ENCODE measurements at regions not wholly inside any gene's neighbourhood (a gene's known extent, or its start where the extent isn't known, plus 50 kb on each side); places are given as distances from the start of the nearest gene placed in this dataset.

DNA sequence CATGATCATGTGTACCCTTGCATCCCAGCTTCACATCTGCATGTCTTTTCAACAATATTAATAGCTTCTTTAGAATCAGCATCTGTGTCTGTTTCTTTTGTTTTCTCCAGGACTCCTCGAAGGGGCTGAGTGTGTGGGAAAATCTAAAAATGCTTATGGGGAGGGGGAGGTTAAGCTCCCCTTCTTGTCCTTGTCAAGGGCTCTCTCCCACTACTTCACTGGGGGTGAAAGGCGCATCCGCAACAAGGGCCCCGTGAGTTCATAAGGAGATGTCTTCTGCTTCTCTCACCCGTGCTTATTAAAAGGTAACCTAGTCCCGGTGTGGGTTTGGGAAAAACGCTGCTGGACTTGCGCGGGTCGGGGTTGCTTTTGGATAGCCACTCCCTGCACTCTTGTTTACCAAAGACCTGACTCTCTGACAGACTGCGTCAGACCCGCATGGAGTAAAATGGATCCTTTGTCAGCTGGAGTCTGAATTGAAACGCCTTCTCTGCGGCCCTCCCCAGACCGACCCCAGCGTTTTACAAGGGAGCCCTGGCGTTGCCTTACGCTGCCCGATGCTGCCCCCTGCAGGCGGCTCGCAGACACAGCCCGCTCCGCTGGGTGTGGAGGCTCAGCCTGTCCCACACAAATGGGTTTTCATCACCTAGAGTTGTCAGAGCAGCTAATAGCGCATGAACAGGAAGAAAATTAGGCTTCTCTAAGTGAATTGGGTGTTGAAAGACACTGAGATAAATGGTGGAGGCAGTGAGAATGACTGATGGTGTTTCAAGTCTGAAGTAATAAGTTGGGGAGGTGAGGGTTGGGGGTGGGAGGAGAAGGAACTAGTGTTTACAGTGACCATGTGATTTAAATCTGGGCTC is 53.8 kb downstream of the IER5 start:
- peak overlapping the region; percentile 47 for H3K4me3 ChIP-seq (ENCODE audit: low read depth, low read length)
- H3K9ac ChIP-seq (ENCODE audit: low read depth, low read length), result peak overlapping the region; percentile 26; the same call in 1 of the 2 replicates
- no peaks in the 10 kb centered on the region for H3K36me3 ChIP-seq (ENCODE audit: control insufficient read depth, insufficient read depth, low read length)
- no peak overlapping the region for H3K27ac ChIP-seq (ENCODE audit: low read depth, low read length)
- H3K4me1 ChIP-seq (ENCODE audit: control insufficient read depth, insufficient read depth, low read length), result peaks cover 8% of the 10 kb centered on the region; the same call in 1 of the 2 replicates
- peaks cover 24% of the 10 kb centered on the region; the same call in 1 of the 2 replicates for H3K27me3 ChIP-seq (ENCODE audit: control insufficient read depth, insufficient read depth, low read length)
- H3K9me3 ChIP-seq (ENCODE audit: control insufficient read depth, insufficient read depth, low read length), result no peaks in the 10 kb centered on the region

DNA sequence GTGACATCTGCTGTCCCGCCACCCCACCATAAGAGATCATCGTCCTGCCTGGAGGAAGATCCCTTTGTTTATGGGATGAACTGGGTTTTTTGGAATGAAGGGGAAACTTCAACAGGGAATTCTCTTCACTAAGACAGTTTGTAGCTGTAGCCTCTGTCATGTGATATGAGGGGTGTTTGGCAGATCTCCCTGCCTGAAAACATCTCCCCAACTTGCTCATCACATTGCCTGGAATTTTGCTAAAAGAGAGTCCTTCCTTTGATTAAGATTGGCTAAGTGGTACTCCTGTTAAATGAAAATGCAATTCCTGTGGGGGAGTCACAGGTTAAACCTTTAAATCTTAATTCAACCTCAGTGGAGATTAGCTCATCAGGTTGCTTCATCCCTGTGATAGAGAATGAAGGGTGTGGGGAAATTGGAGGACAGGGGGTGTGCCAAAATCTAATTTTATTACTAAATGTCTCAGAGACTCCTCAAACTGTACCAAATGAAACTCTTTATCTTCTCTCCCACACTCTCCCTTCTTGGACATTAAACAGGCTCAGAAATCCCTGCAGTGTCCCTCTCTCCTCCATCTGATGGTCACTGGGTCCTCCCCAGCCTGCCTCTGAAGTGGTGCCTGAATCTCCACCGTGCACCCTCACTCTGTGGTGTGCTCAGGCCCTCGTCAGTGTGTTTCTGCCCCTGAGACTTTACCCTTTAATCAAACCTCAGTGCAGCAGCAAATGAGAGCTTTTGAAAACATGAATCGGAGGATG is 54.8 kb downstream of the IER5 start:
- H3K36me3 ChIP-seq (ENCODE audit: control insufficient read depth, insufficient read depth, low read length), result no peaks in the 10 kb centered on the region
- H3K27ac ChIP-seq (ENCODE audit: low read depth, low read length), result no peak overlapping the region
- H3K4me3 ChIP-seq (ENCODE audit: low read depth, low read length), result no peak overlapping the region
- H3K9me3 ChIP-seq (ENCODE audit: control insufficient read depth, insufficient read depth, low read length), result no peaks in the 10 kb centered on the region
- H3K4me1 ChIP-seq (ENCODE audit: control insufficient read depth, insufficient read depth, low read length), result peaks cover 8% of the 10 kb centered on the region; the same call in 1 of the 2 replicates
- peaks cover 24% of the 10 kb centered on the region; the same call in 1 of the 2 replicates for H3K27me3 ChIP-seq (ENCODE audit: control insufficient read depth, insufficient read depth, low read length)
- no peak overlapping the region for H3K9ac ChIP-seq (ENCODE audit: low read depth, low read length)

DNA sequence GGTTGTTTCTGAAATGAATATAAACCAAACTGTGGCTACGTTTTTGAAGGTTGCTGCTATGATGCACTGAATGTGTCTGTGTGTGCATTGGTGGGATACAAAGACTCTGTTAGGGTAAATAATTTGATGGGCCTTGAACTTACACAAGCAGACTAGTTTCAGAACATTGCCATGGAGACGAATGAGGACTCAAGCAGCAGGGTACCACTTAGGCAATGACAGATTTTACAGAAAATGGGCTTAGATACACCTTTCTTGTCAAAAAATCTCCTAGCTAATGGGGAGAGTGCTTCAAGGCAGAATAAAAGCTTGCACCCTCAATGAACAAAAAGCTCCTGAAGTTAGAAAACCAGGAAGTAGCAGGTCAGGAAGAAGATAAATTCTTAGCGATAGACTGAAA is 55.7 kb downstream of the IER5 start:
- no peak overlapping the region for H3K4me3 ChIP-seq (ENCODE audit: low read depth, low read length)
- no peak overlapping the region for H3K27ac ChIP-seq (ENCODE audit: low read depth, low read length)
- peaks cover 24% of the 10 kb centered on the region; the same call in 1 of the 2 replicates for H3K27me3 ChIP-seq (ENCODE audit: control insufficient read depth, insufficient read depth, low read length)
- no peaks in the 10 kb centered on the region for H3K36me3 ChIP-seq (ENCODE audit: control insufficient read depth, insufficient read depth, low read length)
- H3K4me1 ChIP-seq (ENCODE audit: control insufficient read depth, insufficient read depth, low read length), result peaks cover 8% of the 10 kb centered on the region; the same call in 1 of the 2 replicates
- no peak overlapping the region for H3K9ac ChIP-seq (ENCODE audit: low read depth, low read length)
- no peaks in the 10 kb centered on the region for H3K9me3 ChIP-seq (ENCODE audit: control insufficient read depth, insufficient read depth, low read length)

DNA sequence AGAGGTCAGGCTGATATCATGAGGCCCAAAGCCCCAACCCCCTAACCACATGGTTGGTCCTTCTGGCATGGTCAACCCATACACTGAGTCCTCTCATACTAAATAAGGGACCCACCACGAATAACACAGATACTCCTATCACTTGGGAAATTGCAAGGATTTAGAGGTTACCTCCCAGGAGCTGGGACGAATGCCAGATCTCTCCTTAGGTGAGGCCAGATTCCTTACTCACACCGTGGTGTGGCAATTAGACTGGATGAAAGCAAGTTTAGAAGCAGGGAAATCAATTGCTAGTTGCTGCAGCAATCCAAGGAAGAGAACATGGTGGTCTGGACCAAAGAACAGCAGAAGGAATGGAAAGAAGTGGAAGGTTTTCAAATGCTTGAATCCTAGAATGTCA is 60.1 kb downstream of the IER5 start:
- Histone ChIP-seq H3K27ac (ENCODE audit: low read depth, low read length) (no peak overlapping the region), H3K36me3 (ENCODE audit: control insufficient read depth, insufficient read depth, low read length) (no peaks in the 10 kb centered on the region), H3K27me3 (ENCODE audit: control insufficient read depth, insufficient read depth, low read length) (0 out of 2 replicates have a peak, but pooled peaks cover 7% of the 10 kb centered on the region), H3K4me3 (ENCODE audit: low read depth, low read length) (no peak overlapping the region), H3K4me1 (ENCODE audit: control insufficient read depth, insufficient read depth, low read length) (0 out of 2 replicates have a peak, but pooled peaks cover 4% of the 10 kb centered on the region), H3K9me3 (ENCODE audit: control insufficient read depth, insufficient read depth, low read length) (no peaks in the 10 kb centered on the region), H3K9ac (ENCODE audit: low read depth, low read length) (no peak overlapping the region)

DNA sequence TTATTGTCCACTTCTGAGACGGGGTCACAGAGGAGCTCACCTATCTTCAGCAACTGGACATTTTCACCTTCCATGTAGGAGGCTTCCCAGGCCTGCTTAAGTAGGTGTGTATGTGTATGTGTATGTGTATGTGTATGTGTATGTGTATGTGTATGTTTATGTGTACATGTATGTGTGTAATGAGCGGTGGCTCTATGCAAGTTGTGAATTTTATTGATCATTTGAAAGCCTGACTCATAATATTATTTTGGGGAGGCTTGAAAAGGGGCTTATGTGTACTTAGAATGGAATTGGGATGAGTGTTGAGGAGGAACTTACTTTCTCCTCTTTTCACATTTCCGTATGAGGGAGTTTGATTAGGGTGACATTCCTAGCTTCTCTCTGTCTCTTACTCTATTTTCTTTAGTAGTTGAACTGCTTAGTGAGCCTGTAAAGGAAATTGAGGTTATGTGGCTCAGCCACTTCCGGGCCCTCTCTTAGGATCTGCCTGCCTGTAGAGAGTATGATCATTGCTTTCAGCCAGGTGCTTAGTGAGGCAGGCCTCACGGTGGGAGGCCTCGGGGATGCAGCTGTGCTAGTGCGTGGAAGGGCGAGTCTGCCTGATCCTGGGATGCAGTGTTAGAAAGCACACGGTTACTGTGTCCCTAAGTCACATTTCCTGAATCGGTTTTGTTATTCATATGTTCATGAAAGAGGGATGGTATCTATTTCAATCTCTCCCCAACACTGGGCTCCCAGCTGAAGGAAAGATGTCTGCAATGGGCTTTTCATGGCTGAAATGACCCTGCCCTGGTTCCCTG is 61.0 kb downstream of the IER5 start:
- H3K4me3 ChIP-seq (ENCODE audit: low read depth, low read length), result no peak overlapping the region
- H3K36me3 ChIP-seq (ENCODE audit: control insufficient read depth, insufficient read depth, low read length), result no peaks in the 10 kb centered on the region
- H3K9me3 ChIP-seq (ENCODE audit: control insufficient read depth, insufficient read depth, low read length), result no peaks in the 10 kb centered on the region
- no peaks in the 10 kb centered on the region for H3K27me3 ChIP-seq (ENCODE audit: control insufficient read depth, insufficient read depth, low read length)
- no peak overlapping the region for H3K27ac ChIP-seq (ENCODE audit: low read depth, low read length)
- 0 out of 2 replicates have a peak, but pooled peaks cover 4% of the 10 kb centered on the region for H3K4me1 ChIP-seq (ENCODE audit: control insufficient read depth, insufficient read depth, low read length)
- no peak overlapping the region for H3K9ac ChIP-seq (ENCODE audit: low read depth, low read length)

DNA sequence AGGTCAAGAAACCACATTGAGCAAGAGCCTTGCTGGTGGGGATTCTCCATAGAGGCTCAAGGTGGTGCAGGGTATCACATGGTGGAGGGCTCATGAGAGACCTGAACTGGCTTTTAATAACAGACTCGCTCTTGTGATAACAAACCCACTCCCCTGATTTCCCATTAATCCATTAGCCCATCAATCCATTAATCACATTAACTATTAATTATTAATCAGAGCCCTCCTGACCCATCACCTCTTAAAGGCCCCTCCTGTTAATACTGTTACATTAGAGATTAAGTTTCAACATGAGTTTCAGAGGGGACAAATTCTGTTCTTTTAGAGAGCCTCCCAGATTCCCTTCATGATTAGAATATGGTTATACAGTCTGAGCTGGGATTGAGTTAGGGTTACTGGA is 61.8 kb downstream of the IER5 start:
- Histone ChIP-seq H3K27ac (ENCODE audit: low read depth, low read length) (no peak overlapping the region), H3K36me3 (ENCODE audit: control insufficient read depth, insufficient read depth, low read length) (no peaks in the 10 kb centered on the region), H3K9ac (ENCODE audit: low read depth, low read length) (no peak overlapping the region)

DNA sequence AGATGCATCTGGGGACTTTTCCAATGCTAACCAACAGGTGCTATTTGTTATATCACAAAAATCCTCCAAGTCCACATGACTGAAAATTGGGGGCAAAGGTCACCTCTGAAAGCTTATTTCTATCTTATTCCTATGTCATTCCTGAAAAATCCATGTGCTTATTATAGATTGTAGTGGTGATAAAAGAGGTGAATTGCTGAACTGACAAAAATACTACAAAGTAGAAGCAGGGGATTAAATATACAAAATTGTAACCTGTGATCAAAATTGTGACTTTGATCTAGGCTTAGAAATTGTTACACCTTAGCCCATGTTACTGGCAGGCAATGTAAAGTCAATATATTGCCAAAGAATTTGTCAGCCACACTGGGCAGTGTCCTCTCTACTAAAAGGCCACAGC is 62.3 kb downstream of the IER5 start:
- Histone ChIP-seq H3K27me3 (ENCODE audit: control insufficient read depth, insufficient read depth, low read length) (no peaks in the 10 kb centered on the region), H3K36me3 (ENCODE audit: control insufficient read depth, insufficient read depth, low read length) (no peaks in the 10 kb centered on the region), H3K27ac (ENCODE audit: low read depth, low read length) (no peak overlapping the region), H3K4me3 (ENCODE audit: low read depth, low read length) (no peak overlapping the region), H3K4me1 (ENCODE audit: control insufficient read depth, insufficient read depth, low read length) (0 out of 2 replicates have a peak, but pooled peaks cover 4% of the 10 kb centered on the region), H3K9ac (ENCODE audit: low read depth, low read length) (no peak overlapping the region), H3K9me3 (ENCODE audit: control insufficient read depth, insufficient read depth, low read length) (no peaks in the 10 kb centered on the region)

More for the DNA sequence above, 61.8 kb downstream of the IER5 start:
- Histone ChIP-seq H3K27me3 (ENCODE audit: control insufficient read depth, insufficient read depth, low read length) (no peaks in the 10 kb centered on the region), H3K9me3 (ENCODE audit: control insufficient read depth, insufficient read depth, low read length) (no peaks in the 10 kb centered on the region), H3K4me1 (ENCODE audit: control insufficient read depth, insufficient read depth, low read length) (0 out of 2 replicates have a peak, but pooled peaks cover 4% of the 10 kb centered on the region), H3K4me3 (ENCODE audit: low read depth, low read length) (no peak overlapping the region)

DNA sequence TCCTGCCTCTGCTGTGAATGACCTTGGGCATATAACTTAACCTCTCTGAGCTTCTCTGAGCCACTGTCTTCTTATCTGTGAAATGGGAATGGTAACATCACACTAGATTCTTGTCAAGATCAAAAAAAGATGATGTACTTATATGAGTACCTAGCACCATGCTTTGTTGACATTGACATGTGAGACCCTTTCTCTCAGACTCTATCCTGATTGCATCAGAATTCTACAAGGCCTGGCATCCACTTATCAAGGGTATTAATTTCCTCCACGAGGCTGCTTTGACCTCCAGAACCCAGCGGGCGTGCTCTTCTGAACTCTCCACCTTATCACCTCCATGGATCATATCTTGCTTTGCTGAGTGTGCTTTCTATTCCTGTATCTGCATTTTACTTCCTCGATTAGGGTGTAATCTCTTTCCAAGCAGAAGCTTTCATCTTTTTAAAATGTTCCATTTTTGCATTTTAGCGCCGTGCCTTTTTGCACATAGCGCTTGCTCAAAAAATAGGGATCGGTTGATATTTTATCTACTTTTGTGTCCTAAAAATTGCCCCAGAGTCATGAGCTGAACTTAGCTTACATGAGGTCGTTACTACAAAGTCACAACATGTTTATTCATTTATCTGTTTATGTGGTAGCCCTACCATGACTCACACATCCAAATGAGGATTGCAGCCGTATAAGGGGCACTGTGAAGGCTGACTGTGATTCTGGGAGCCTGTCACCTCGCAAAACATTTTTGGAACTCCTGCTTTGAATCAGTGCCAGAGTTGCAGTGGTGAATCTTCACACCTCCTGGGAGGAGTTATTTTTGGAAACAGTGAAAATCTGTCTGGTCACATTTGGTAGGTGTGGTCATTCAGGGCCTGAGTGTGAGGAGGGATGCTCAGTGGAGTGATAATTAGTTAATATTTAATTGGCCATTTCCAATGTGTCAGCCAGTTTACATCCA is 63.2 kb downstream of the IER5 start:
- H3K4me3 ChIP-seq (ENCODE audit: low read depth, low read length), result no peak overlapping the region
- H3K27ac ChIP-seq (ENCODE audit: low read depth, low read length), result no peak overlapping the region
- no peaks in the 10 kb centered on the region for H3K27me3 ChIP-seq (ENCODE audit: control insufficient read depth, insufficient read depth, low read length)
- no peak overlapping the region for H3K9ac ChIP-seq (ENCODE audit: low read depth, low read length)
- no peaks in the 10 kb centered on the region for H3K36me3 ChIP-seq (ENCODE audit: control insufficient read depth, insufficient read depth, low read length)
- H3K4me1 ChIP-seq (ENCODE audit: control insufficient read depth, insufficient read depth, low read length), result 0 out of 2 replicates have a peak, but pooled peaks cover 4% of the 10 kb centered on the region
- peaks cover 6% of the 10 kb centered on the region; the same call in 1 of the 2 replicates for H3K9me3 ChIP-seq (ENCODE audit: control insufficient read depth, insufficient read depth, low read length)

DNA sequence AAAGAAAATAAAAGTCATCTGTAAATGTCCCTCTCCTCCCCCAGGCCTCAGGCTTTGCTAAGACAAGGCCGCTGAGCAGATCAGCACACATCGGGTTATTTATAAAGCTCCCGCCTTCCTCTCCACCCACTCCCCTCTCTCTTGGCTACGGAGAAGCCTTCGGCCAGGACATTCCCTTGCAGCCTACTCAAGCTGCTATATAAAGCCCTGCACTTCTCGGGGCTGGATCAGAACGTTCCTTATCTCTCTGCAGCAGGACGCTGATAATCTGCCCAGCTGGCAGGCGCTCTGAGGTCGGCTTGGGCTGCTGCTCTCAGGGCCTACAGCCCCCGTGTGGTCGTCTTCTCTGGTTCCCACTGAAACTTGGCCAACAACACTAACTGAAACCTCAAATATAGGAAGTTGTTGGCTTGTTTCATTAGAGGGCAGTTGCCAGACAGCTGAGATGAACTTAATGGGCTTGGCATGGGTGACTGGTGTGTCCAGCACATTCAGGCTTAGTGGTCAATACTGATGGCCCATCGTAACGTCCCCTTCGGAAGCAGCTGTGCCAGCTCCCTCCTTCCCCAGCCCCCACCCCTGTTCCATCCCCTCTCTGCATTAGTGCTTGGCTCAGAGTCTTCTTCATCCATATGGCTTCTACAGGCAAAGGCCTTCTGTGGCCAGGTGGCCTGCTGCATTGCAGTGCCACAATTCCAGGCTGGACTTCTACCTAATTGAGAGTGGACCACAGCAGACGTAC is 64.6 kb downstream of the IER5 start:
- Histone ChIP-seq H3K27me3 (ENCODE audit: control insufficient read depth, insufficient read depth, low read length) (no peaks in the 10 kb centered on the region), H3K27ac (ENCODE audit: low read depth, low read length) (no peak overlapping the region), H3K4me3 (ENCODE audit: low read depth, low read length) (no peak overlapping the region), H3K4me1 (ENCODE audit: control insufficient read depth, insufficient read depth, low read length) (0 out of 2 replicates have a peak, but pooled peaks cover 4% of the 10 kb centered on the region), H3K36me3 (ENCODE audit: control insufficient read depth, insufficient read depth, low read length) (no peaks in the 10 kb centered on the region), H3K9me3 (ENCODE audit: control insufficient read depth, insufficient read depth, low read length) (peaks cover 8% of the 10 kb centered on the region; the same call in 1 of the 2 replicates), H3K9ac (ENCODE audit: low read depth, low read length) (no peak overlapping the region)

Data from HUES48 (cell line).